Suprapubic skin (tissue), 3 donors: ENCODE measurements at regions not wholly inside any gene's neighbourhood (a gene's known extent, or its start where the extent isn't known, plus 50 kb on each side); places are given as distances from the start of the nearest gene placed in this dataset.

Experiments used
- CTCF ChIP-seq, 2 donors: fragments of 200-600 bp in 1 of 2; fragments of 450-650 bp in 1 of 2; sonication (generic) in 1 of 2; IDR thresholded peaks; one replicate each; pipeline ENCODE4 v1.5.1; 2016 to 2019; ENCODE audit warnings: antibody characterized with exemption in 2 of 2, mild to moderate bottlenecking in 1 of 2, moderate library complexity in 1 of 2
- POLR2A ChIP-seq, 2 donors: fragments of 450-650 bp; IDR thresholded peaks; one replicate each; pipeline ENCODE4 v1.6.1; 2017; ENCODE audit warnings: antibody characterized with exemption in 2 of 2, mild to moderate bottlenecking in 2 of 2, moderate library complexity in 2 of 2

DNA sequence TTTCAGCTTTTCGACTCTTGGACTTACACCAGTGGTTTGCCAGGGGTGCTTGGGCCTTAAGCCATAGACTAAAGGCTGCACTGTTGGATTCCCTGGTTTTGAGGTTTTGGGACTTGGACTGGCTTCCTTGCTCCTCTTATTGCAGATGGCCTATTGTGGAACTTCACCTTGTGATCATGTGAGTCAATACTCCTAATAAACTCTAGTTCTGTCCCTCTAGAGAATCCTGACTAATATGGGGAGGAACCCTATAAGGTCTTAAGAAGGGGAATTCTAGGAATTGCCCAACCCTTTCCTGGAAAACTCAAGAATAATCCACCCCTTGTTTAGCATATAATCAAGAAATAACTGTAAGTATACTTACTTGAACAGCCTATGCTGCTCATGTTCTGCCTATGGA lies 491.8 kb downstream of the TMEM135 start:
- TF ChIP-seq POLR2A (IDR thresholded peaks at IDR 0.05) (no peak), CTCF (IDR thresholded peaks at IDR 0.05) (no peak)
